Dedifferentiated amniotic fluid mesenchymal stem cell (primary cell): ENCODE measurements at regions not wholly inside any gene's neighbourhood (a gene's known extent, or its start where the extent isn't known, plus 50 kb on each side); places are given as distances from the start of the nearest gene placed in this dataset.
"Not testable (repeated sequence)": the region's sequence is repeated elsewhere in the genome, so short reads cannot be mapped to it uniquely, and the experiment has no call there.

Source experiments
- DNase-seq: peaks from one replicate; pipeline ENCODE4 v3.0.0-alpha.2; 2016; ENCODE audit errors: extremely low spot score

GRCh38 chr21:10405331-10405730 is 116.1 kb upstream of the TPTE start:
- DNase-seq: not testable (repeated sequence)

GRCh38 chr21:10409786-10410185 is 111.6 kb upstream of the TPTE start:
- DNase-seq: not testable (repeated sequence)

DNA sequence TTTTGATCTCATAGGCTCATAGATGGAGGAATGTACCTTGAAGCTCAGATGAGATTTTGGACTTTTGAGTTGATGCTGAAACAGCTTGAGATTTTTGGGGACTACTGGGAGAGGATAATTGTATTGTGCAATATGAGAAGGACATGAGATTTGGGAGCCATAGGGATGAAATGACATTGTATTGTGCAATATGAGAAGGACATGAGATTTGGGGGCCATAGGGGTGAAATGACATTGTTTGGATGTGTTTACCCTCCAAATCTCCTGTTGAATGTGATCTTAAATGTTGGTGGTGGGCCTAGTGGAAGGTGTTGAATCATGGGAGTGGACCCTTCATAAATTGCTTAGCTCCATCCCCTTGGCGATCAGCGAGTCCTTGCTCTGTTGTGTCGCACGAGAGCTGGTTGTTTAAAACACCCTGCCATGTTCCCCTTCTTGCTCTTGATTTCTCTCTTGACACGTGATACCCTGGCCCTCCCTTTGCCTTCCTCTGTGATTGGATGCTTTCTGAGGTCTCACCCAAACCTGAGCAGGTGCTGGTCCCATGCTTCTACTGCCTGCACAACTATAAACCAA is 110.9 kb upstream of the TPTE start:
- not testable (repeated sequence) for DNase-seq

DNA sequence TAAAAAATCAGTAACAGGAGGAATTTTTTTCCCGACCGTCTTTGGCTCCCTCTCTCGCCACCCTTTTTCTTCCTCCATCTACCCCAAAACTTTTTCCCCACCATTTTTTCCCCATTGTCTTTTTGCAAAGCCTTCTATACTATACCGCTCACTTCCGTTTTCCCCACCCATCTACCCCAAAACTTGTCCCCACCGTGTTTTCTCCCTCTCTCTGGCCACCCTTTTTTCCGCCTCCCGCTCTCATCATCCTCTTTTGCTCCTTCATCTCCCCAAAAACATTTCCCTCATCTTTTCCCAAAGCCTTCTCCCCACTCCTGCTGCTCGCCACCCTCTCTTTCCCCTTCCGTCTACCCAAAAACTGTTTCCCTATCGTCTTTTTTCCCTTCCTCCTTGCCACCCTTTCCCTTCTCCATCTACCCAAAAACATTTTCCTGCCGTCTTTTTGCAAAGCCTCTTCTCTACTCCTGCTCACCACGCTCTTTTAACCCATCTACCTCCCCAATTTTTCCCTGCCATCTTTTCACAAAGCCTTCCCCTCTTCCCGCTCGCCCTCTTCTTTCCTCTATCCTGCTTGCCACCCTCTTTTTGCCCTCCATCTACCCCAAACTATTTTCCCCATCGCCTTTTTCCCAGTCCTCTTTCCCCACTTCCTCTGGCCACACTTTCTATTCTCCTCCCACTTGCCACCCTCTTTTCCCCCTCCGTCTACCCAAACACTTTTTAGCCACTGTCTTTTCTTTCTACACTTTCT is 109.4 kb upstream of the TPTE start:
- DNase-seq: not testable (repeated sequence)

GRCh38 chr21:10412928-10413246 is 108.5 kb upstream of the TPTE start:
- not testable (repeated sequence) for DNase-seq

DNA sequence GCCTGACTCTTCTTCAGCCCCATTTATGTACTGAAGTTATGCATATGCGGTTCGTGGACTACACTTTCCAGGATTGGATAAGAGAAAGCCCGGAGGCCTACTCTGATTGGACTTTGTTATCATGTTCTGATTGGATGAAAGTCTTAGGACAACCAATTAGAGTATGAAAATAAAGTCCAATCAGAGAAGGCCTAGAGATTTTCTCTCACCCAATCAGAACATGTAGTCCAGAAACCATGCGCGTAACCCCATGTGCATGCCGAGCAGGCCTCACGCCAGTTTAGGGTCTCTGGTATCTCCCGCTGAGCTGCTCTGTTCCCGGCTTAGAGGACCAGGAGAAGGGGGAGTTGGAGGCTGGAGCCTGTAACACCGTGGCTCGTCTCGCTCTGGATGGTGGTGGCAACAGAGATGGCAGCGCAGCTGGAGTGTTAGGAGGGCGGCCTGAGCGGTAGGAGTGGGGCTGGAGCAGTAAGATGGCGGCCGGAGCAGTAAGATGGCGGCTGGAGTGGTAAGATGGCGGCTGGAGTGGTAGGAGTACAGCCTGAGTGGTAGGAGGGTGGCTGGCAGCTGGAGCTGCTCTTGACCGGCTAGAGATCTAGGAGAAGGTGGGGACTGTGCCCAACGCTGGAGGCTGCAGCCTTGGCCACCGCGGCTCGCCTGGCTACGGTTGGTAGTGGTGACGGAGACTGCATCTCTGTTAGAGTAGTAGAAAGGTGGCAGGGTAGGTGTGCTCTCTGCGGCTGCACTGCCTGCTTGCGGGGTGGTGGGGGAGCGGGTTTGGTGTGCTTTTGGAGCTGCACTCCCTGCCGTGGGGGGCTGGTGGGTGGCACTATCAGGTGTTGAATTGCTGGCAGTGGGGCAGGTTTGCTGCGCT is 107.9 kb upstream of the TPTE start:
- not testable (repeated sequence) for DNase-seq

DNA sequence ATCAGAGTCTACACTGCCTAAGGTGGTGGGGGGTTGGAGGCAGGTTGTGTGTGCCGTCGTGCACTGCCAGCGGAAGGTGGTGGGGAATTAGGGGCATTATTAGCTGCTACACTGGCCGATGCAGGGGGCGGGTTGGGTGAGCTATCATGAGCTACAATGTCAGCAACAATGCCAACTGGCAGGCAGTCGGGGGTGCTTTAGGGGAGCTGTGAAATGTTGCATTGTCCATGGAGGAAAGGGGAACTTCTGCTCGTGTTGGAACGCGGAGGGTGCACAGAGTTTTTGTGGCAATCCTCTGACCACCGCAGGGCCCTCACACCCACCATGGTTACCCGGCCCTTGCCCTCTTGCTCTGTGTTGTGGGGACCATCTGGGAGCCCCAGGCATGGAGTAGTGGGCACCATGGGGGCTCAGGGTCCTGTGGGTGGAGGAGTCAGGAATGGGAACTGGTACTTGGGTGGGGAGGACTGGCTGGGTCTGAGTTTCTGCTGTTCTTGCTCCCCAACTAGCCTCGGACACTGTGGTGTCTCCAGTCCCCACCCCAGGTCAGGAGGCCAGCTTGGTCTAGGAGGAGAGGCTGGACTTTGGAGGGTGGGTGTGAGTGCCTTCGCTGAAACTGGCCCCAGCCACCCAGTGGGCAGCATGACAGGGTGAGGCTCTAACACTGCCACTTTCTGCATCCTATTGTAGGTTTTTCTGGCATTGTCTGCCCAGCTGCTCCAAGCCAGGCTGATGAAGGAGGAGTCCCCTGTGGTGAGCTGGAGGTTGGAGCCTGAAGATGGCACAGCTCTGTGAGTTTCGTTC is 107.1 kb upstream of the TPTE start:
- not testable (repeated sequence) for DNase-seq

DNA sequence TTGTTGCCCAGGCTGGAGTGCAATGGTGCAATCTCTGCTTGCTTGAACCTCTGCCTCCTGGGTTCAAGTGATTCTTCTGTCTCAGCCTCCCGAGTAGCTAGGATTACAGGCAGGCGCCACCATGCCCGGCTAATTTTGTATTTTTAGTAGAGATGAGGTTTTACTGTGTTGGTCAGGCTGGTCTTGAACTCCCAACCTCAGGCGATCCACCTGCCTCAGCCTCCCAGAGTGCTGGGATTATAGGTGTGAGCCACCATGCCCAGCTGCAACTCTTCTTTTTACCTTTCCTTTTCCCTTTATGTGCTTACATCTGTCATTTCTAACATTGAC is 106.5 kb upstream of the TPTE start:
- DNase-seq: not testable (repeated sequence)

DNA sequence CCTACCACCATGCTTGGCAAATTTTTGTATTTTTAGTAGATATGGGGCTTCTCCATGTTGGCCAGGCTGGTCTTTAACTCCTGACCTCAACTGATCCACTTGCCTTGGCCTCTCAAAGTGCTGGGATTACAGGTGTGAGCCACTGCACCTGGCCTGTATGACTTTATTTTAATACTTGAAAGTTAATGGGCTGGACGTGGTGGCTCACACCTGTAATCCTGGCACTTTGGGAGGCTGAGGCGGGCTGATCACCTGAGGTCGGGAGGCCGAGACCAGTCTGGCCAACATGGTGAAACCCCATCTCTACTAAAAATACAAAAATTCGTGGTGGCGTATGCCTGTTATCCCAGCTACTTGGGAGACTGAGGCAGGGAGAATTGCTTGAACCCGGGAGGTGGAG is 105.9 kb upstream of the TPTE start:
- DNase-seq: not testable (repeated sequence)

- not testable (repeated sequence) for DNase-seq
These were observed 105.5 kb upstream of the TPTE start for GRCh38 chr21:10415859-10416258.

DNA sequence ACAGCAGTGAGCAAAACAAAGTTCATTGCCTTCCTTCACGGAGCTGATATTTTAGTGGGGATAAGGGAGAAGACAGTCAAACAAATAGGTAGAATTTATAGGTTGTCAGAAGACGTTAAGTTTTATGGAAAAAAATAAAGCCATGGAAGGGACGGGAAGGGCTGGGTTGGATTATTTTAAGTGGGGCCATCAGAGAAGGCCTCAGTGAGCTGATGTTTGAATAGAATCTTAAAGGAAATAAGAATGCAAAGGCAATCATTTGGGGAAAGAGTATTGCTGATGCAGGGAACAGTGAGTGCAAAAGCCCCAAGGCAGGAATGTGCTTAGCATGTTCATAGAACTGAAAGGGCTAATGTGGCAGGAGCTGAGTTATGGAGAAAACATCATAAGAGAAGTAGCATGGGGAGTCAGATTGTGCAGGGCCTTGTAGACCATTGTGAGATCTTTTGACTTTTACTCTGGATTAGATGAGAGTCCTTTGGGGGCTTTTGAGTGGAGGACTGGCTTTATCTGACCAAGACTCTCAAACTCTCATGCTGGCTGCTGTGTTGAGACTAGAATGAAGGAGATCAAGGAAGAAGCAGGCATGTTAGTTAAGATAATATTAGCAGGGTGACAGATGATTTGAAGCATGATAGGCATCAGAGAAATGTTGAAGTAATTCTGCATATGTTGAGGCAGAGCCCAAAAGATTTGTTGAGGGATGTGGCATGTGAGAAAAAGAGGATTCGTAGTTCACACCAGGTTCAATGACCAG is 104.5 kb upstream of the TPTE start:
- DNase-seq: peak; percentile 42

GRCh38 chr21:10417551-10418002 is 103.8 kb upstream of the TPTE start:
- DNase-seq: not testable (repeated sequence)

GRCh38 chr21:10418250-10419048 is 102.9 kb upstream of the TPTE start:
- not testable (repeated sequence) for DNase-seq

- not testable (repeated sequence) for DNase-seq
These were observed 100.2 kb upstream of the TPTE start for GRCh38 chr21:10421199-10421598.

- not testable (repeated sequence) for DNase-seq
These were observed 99.8 kb upstream of the TPTE start for GRCh38 chr21:10421601-10422000.

DNA sequence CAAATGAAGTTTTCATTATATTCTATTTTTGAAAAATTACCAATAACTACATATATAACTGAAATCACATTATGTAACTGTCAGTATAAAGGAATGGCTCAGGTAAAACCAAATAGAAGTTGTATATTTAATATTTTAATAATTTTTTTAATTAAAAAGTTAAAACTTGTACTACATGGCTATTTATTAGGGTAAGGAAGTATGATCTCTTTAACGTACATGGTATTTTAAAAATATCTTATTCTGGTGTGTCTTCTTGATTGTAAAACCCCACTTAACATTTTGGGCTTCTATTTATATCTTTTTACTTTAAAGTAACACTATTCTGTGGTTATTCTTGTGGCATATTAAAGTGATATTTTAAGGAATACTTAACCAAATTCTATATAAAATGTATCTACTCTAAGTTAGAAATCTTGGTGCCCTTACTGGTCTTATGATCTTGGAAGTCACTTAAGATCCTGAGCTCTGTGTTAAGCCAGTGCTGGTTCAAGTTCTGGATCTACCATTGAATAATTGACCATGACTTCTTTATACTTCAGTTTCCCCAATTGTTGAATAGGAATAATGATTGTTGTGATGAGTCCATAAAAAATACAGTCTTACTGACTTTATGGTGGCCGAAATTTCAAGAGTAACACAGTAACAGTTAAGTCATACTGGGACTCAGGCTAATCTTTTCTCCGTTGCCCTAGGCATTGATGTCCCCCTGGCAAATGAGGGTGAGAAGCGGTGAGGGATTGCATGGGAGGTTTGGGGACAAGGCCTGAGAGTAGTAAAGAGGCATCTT is 97.1 kb upstream of the TPTE start:
- DNase-seq: not testable (repeated sequence)

- DNase-seq: not testable (repeated sequence)
These were observed 96.6 kb upstream of the TPTE start for GRCh38 chr21:10424887-10425145.

DNA sequence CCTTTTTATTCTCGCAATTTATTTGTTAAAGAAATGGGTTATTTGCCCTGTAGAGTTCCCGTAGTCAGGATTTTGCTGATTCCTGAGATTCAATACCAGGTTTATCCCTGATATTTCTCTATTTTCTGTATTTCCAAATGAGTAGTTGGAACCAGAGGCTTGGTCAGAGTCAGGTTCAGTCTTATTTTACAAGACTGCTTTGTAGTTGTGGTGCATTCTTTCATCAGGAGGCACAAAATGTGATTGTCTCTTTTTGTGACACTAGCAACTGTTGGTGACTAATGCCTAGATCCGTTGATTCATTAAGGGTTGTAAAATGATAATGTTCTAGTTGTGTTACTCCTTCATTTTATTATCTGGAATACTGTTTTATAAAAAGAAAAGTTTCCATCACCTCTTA is 95.5 kb upstream of the TPTE start:
- DNase-seq: no peak

- not testable (repeated sequence) for DNase-seq
These were observed 94.6 kb upstream of the TPTE start for GRCh38 chr21:10426812-10427211.

DNA sequence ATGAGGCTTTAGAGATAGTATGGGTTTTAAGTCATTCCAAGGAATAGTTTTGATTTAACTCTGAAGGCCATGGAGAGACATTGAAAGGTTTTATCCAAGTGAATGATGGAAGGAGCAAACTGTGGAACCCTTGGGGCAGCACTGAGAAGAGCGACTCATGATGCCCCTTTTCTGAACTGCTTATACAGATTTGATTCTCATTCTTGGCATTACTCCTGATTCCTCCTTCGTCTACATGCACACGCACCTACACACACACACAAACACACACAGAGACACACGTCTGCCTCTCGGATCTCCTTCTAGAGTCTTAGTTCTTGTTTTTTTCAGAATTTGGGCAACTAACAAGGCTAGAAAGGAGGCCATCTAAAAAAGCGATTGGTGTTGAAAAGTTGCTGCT is 94.1 kb upstream of the TPTE start:
- DNase-seq: not testable (repeated sequence)
